H9 (cell line): ENCODE measurements at regions not wholly inside any gene's neighbourhood (a gene's known extent, or its start where the extent isn't known, plus 50 kb on each side); places are given as distances from the start of the nearest gene placed in this dataset.

Experiments used
- DNase-seq: peaks from one replicate; pipeline ENCODE4 v3.0.0-alpha.2; 2017
- H2AFZ ChIP-seq: one replicate; pipeline ENCODE4 v1.6.1; 2013; ENCODE audit warnings: mild to moderate bottlenecking, low read length, control low read depth, moderate library complexity
- H2AK5ac ChIP-seq: 2 replicates; pipeline ENCODE4 v1.6.1; 2013; ENCODE audit warnings: low read length, control low read depth, mixed read lengths; ENCODE audit not compliant: insufficient read length
- H2BK120ac ChIP-seq: one replicate; pipeline ENCODE4 v1.6.1; 2013; ENCODE audit warnings: low read depth, mild to moderate bottlenecking, low read length, control low read depth, inconsistent platforms; ENCODE audit not compliant: poor library complexity, severe bottlenecking
- H2BK12ac ChIP-seq: 2 replicates; pipeline ENCODE4 v1.6.1; 2013; ENCODE audit warnings: low read length, control low read depth, mixed read lengths, low read depth; ENCODE audit not compliant: insufficient read length
- H2BK15ac ChIP-seq: 2 replicates; pipeline ENCODE4 v1.6.1; 2013; ENCODE audit warnings: low read depth, low read length, control low read depth
- H2BK20ac ChIP-seq: one replicate; pipeline ENCODE4 v1.6.1; 2013; ENCODE audit warnings: low read depth, mild to moderate bottlenecking, low read length, control low read depth, inconsistent platforms; ENCODE audit not compliant: poor library complexity, severe bottlenecking
- H2BK5ac ChIP-seq: 2 replicates; pipeline ENCODE4 v1.6.1; 2013; ENCODE audit warnings: low read length, control low read depth, mixed read lengths; ENCODE audit not compliant: insufficient read length
- H3K14ac ChIP-seq: 2 replicates; pipeline ENCODE4 v1.6.1; 2013; ENCODE audit warnings: low read length, control low read depth; ENCODE audit not compliant: insufficient read depth
- H3K18ac ChIP-seq: 2 replicates; pipeline ENCODE4 v1.6.1; 2013; ENCODE audit warnings: low read depth, mild to moderate bottlenecking, mixed read lengths, low read length, control low read depth; ENCODE audit not compliant: insufficient read length
- H3K23ac ChIP-seq: 2 replicates; pipeline ENCODE4 v1.6.1; 2013; ENCODE audit warnings: low read length, control low read depth, mixed read lengths, low read depth; ENCODE audit not compliant: insufficient read length
- H3K23me2 ChIP-seq: 2 replicates; pipeline ENCODE4 v1.6.1; 2013; ENCODE audit warnings: low read depth, mild to moderate bottlenecking, mixed read lengths, low read length, control low read depth; ENCODE audit not compliant: insufficient read length, poor library complexity, severe bottlenecking
- H3K27ac ChIP-seq: 2 replicates; pipeline ENCODE4 v1.5.1; 2013; ENCODE audit warnings: low read length, control low read depth, mixed read lengths, low read depth; ENCODE audit not compliant: insufficient read length
- H3K27me3 ChIP-seq: 2 replicates; pipeline ENCODE4 v1.6.1; 2013; ENCODE audit warnings: low read length, control low read depth, inconsistent platforms; ENCODE audit not compliant: insufficient read depth
- H3K4ac ChIP-seq: 2 replicates; pipeline ENCODE4 v1.6.1; 2013; ENCODE audit warnings: low read depth, mild to moderate bottlenecking, control low read depth, inconsistent platforms, low read length, moderate library complexity
- H3K4me1 ChIP-seq: 2 replicates; pipeline ENCODE4 v1.6.1; 2013; ENCODE audit warnings: low read length, control low read depth, inconsistent platforms; ENCODE audit not compliant: insufficient read depth
- H3K4me2 ChIP-seq: 2 replicates; pipeline ENCODE4 v1.6.1; 2013; ENCODE audit warnings: low read length, control low read depth, mixed read lengths; ENCODE audit not compliant: insufficient read length, insufficient read depth
- H3K56ac ChIP-seq: 2 replicates; pipeline ENCODE4 v1.6.1; 2013; ENCODE audit warnings: low read depth, mild to moderate bottlenecking, mixed read lengths, low read length, control low read depth; ENCODE audit not compliant: insufficient read length
- H3K79me1 ChIP-seq: 2 replicates; pipeline ENCODE4 v1.6.1; 2013; ENCODE audit warnings: low read depth, mild to moderate bottlenecking, moderate library complexity, low read length, control low read depth, inconsistent platforms; ENCODE audit not compliant: insufficient read depth, poor library complexity, severe bottlenecking
- H3K79me2 ChIP-seq: 2 replicates; pipeline ENCODE4 v1.6.1; 2013; ENCODE audit warnings: low read length, control low read depth, inconsistent platforms; ENCODE audit not compliant: insufficient read depth
- H3K9ac ChIP-seq: 2 replicates; pipeline ENCODE4 v1.6.1; 2013; ENCODE audit warnings: low read length, control low read depth, mixed read lengths; ENCODE audit not compliant: insufficient read length; ENCODE audit errors: extremely low read depth
- H3K9me3 ChIP-seq: one replicate; pipeline ENCODE4 v1.6.1; 2013; ENCODE audit warnings: low read depth, low read length, inconsistent platforms; ENCODE audit not compliant: control insufficient read depth
- H3T11ph ChIP-seq: one replicate; pipeline ENCODE4 v1.6.1; 2013; ENCODE audit warnings: mild to moderate bottlenecking, low read length, control low read depth, inconsistent platforms
- H4K20me1 ChIP-seq: one replicate; pipeline ENCODE4 v1.6.1; 2013; ENCODE audit not compliant: control insufficient read depth, insufficient read length, insufficient read depth
- H4K5ac ChIP-seq: 2 replicates; pipeline ENCODE4 v1.6.1; 2013; ENCODE audit warnings: low read depth, mild to moderate bottlenecking, mixed read lengths, low read length, control low read depth; ENCODE audit not compliant: insufficient read length
- H4K8ac ChIP-seq: replicated peaks from 2 replicates; pipeline ENCODE4 v1.6.1; 2013; ENCODE audit warnings: low read length, control low read depth, mixed read lengths, low read depth; ENCODE audit not compliant: insufficient read length
- H4K91ac ChIP-seq: 2 replicates; pipeline ENCODE4 v1.6.1; 2013; ENCODE audit warnings: low read depth, mild to moderate bottlenecking, moderate library complexity, mixed read lengths, low read length, control low read depth; ENCODE audit not compliant: insufficient read length
- H3K27ac Mint-ChIP-seq, 3 experiments: 2 replicates in 2 of 3; 3 replicates in 1 of 3; pipeline ENCODE4 v1.8.0; 2020 to 2021; ENCODE audit warnings: mixed read lengths in 3 of 3, mild to moderate bottlenecking in 1 of 3, moderate library complexity in 1 of 3
- H3K27me3 Mint-ChIP-seq: 2 replicates; pipeline ENCODE4 v1.8.0; 2021; ENCODE audit warnings: low read depth, mild to moderate bottlenecking, moderate library complexity, mixed read lengths
- H3K36me3 Mint-ChIP-seq, 3 experiments: 2 replicates in 2 of 3; 3 replicates in 1 of 3; pipeline ENCODE4 v1.8.0; 2020 to 2021; ENCODE audit warnings: low read depth in 3 of 3, mixed read lengths in 3 of 3; ENCODE audit not compliant: insufficient read depth in 1 of 3
- H3K4me1 Mint-ChIP-seq, 2 experiments: 2 replicates each; pipeline ENCODE4 v1.8.0; 2020; ENCODE audit warnings: mixed read lengths in 2 of 2
- H3K4me3 Mint-ChIP-seq, 2 experiments: 2 replicates in 1 of 2; 3 replicates in 1 of 2; pipeline ENCODE4 v1.8.0; 2020 to 2021; ENCODE audit warnings: mild to moderate bottlenecking in 2 of 2, mixed read lengths in 2 of 2, moderate library complexity in 1 of 2
- H3K9me3 Mint-ChIP-seq, 2 experiments: 2 replicates in 1 of 2; 3 replicates in 1 of 2; pipeline ENCODE4 v1.8.0; 2020; ENCODE audit warnings: mild to moderate bottlenecking in 2 of 2, mixed read lengths in 2 of 2, moderate library complexity in 1 of 2
- CTCF ChIP-seq: fragments of 200-600 bp; sonication (generic); conservative IDR thresholded peaks from 3 replicates; pipeline ENCODE4 v1.8.0; 2021; ENCODE audit warnings: antibody characterized with exemption, mild to moderate bottlenecking
- WGBS: extraction: QIAGEN DNeasy Blood & Tissue Kit; methylation state at CpG from one replicate; pipeline ENCODE4 v1.1.7; 2013; ENCODE audit warnings: missing lambda C conversion rate, low lambda C conversion rate, mixed read lengths; ENCODE audit not compliant: insufficient read length; ENCODE audit errors: extremely low coverage; 5-methylcytosine and 5-hydroxymethylcytosine counted together

- H3K9me3 Mint-ChIP-seq, result peaks cover 2 to 3% of the 10 kb centered on the region in 2 experiments; a peak in 3 of 5 replicates
- no peak overlapping the region for H3T11ph ChIP-seq
- no peak overlapping the region for H3K4ac ChIP-seq
- no peak overlapping the region for H4K91ac ChIP-seq
- no peak for DNase-seq
- no peaks in the 10 kb centered on the region for H3K9me3 ChIP-seq
- no peak overlapping the region for H2AFZ ChIP-seq
- peaks cover 6 to 11% of the 10 kb centered on the region in 2 experiments for H3K4me1 Mint-ChIP-seq
- H3K36me3 Mint-ChIP-seq, result no peaks in the 10 kb centered on the region
- WGBS, result no CpG with 5 or more reads among the region's 2 CpGs
- no peak overlapping the region for H2BK12ac ChIP-seq
- H4K8ac ChIP-seq, result no peak overlapping the region
- H3K4me2 ChIP-seq, result no peak overlapping the region
- H3K56ac ChIP-seq, result no peak overlapping the region
- H3K27ac Mint-ChIP-seq, result no peak overlapping the region
- no peak overlapping the region for H3K14ac ChIP-seq
- no peak overlapping the region for H3K23ac ChIP-seq
- H3K4me1 ChIP-seq, result no peaks in the 10 kb centered on the region
- H3K27me3 Mint-ChIP-seq, result peaks cover 98% of the 10 kb centered on the region
- no peak overlapping the region for H4K5ac ChIP-seq
- H4K20me1 ChIP-seq, result no peaks in the 10 kb centered on the region
- H2BK20ac ChIP-seq, result no peak overlapping the region
- no peak overlapping the region for H2BK120ac ChIP-seq
- no peak overlapping the region for H3K4me3 Mint-ChIP-seq
- no peak for TF ChIP-seq CTCF
- no peak overlapping the region for H3K9ac ChIP-seq
- H2BK5ac ChIP-seq, result no peak overlapping the region
- H2BK15ac ChIP-seq, result no peak overlapping the region
- H3K27ac ChIP-seq, result no peak overlapping the region
- no peak overlapping the region for H3K18ac ChIP-seq
- no peak overlapping the region for H2AK5ac ChIP-seq
- no peaks in the 10 kb centered on the region for H3K79me1 ChIP-seq
- H3K79me2 ChIP-seq, result no peaks in the 10 kb centered on the region
- H3K23me2 ChIP-seq, result no peaks in the 10 kb centered on the region
- peaks cover 46% of the 10 kb centered on the region for H3K27me3 ChIP-seq
Measured at GRCh38 chr15:96404560-96404959, 74.1 kb downstream of the NR2F2 start.
